Stimulated activated CD4-positive, alpha-beta T cell treated with anti-CD3 and anti-CD28 coated beads, Interleukin-15, amount 100 ng/mL, for 48 hours (primary cell): ENCODE measurements at regions not wholly inside any gene's neighbourhood (a gene's known extent, or its start where the extent isn't known, plus 50 kb on each side); places are given as distances from the start of the nearest gene placed in this dataset.

ENCODE experiments used
- DNase-seq, 2 donors: peaks; one replicate each; pipeline ENCODE4 v3.0.0-alpha.2; 2020; ENCODE audit warnings: low read depth in 2 of 2

- no peak for DNase-seq
These were observed 121.5 kb upstream of the GALNT15 start for GRCh38 chr3:16052964-16053363.

GRCh38 chr3:16053794-16054193 is 120.7 kb upstream of the GALNT15 start:
- DNase-seq = no peak

DNA sequence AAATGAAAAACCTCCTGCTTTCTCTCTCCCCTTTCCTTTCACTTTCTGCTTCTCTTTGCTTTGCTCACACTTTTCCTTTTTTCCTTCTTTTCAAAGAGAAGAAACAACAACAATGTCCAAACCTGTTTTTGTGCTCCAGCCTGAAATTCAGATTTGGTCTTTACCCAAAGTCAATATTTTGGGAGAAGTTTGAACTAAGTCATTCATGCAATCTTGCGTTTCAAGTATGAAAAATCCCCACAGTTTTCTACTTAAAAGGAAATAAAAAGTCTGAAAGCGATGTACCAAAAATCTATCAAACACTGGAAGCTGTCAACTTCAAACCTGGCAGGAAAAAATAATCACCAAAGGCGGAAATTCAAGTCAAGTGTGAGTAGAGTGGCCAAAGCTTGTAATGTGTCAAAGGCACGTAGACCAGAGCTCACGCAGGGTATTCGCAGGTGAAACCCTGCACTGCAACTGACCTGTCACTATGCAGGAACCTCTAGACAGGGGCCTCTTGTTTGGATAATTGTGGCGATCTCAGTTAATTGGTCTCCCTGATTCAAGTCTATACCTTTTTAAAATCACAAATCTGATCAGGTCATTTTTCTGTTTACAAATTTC is 118.8 kb upstream of the GALNT15 start:
- DNase-seq = no peak

DNA sequence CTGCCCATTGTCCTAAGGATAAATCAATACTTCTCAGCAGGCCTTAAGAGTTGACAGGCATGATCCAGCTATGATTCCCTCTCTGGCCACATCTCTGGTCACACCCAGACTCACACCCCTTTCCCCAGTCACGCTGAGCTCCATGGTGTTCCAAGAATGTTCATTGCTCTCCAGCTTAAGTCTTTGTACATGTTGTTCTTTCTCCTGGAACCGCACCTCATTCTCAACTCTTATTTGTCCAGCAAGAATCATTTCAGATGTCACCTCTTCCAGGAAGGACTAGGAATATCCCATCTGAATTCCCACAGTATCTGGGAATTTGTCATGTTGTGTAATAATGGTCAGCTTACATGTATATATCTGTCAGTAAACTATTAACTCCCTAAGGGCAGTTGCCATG is 118.3 kb upstream of the GALNT15 start:
- DNase-seq = no peak

- no peak for DNase-seq
These were observed 116.0 kb upstream of the GALNT15 start for GRCh38 chr3:16058521-16058920.

GRCh38 chr3:16059081-16059537 is 115.4 kb upstream of the GALNT15 start:
- no peak for DNase-seq

DNA sequence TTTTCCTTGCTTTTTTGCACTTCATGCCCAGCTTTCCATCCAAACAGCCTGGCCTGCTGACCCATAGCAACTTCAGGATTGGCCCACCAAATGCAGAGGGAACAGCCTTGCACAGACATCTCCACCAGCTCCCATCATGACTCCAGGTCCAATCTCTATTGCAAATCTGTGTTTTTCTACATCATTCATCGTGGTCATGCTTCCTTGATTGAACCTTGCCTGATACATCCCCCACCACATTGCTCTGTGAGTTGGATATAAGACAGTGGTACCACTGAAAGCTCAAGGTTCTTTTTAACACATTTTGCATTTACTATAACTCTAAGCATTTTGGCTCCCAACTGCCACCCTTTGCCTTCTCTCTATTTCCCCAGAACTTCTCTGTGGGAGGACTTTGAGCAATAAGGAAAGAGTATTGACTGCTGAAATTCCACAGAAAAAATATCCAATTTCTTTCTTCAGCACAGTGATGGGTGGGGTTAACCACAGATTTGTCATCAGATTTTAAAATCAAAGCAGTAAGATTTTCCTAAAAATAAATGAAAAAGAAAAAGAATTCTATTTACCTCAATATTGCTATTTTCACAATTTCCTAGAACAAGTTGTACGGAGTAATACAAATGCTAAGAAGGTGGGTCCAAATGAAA is 114.6 kb upstream of the GALNT15 start:
- DNase-seq = no peak

GRCh38 chr3:16060358-16060852 is 114.1 kb upstream of the GALNT15 start:
- DNase-seq = no peak

DNA sequence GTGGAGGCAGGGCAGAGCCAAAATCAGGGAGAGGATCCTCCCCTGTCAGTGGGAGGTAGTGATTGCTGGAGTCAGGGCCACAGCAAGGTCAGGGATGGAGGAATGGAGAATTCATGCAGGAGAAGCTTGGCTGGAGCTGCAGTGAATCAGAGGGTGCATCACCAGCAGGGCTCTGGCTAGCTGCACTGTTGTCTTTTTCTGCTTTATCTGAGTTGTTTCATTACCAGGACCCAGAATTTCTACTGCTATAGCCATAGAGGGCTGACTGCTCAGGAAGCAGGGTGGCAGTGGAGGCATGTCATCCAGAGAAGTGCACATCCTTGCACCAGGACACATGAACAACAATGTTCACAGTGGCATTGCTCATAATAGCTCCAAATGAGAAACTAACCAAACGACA is 113.5 kb upstream of the GALNT15 start:
- no peak for DNase-seq

- DNase-seq = no peak
These were observed 113.0 kb upstream of the GALNT15 start for GRCh38 chr3:16061491-16061890.

GRCh38 chr3:16063603-16064002 is 110.9 kb upstream of the GALNT15 start:
- DNase-seq = no peak

DNA sequence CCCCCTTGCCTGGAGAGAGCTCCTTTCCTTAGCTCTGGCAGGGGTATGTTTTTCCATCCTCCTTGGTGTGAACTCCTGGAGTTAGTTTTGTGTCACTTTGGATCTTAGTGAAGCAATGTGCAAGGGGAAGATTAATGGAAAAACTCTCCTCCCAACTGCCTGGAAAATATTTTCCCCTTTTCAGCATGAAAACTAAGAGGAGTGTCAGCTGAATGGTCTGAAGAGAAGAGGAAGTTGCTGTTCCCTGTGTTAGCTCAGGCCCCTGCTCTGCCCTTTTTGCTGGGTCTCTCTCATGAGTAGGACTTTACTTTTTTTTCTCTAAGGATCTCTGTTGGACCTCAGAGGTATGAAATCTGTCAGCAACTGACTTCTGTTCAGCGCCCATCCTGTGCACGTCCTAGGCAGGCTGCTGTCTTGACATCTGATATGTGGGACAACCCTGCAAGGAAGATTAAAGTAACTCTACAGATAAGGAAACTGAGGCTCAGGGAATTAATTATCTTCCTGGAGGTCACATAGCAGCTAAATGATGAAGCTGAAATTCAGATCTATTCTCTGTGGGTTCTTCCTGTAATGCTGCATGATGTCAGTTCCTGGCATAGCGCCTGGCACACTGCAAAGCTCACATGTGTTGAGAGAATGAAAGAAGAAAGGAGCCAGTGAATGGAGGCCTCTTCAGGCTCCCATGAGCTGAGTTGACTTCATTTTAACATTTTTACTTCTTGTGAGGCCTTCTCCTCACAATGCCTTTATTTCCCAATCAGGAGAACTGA is 109.7 kb upstream of the GALNT15 start:
- no peak for DNase-seq

GRCh38 chr3:16066545-16066944 is 107.9 kb upstream of the GALNT15 start:
- no peak for DNase-seq

GRCh38 chr3:16066975-16067374 is 107.5 kb upstream of the GALNT15 start:
- DNase-seq = no peak

- DNase-seq = no peak
These were observed 106.5 kb upstream of the GALNT15 start for GRCh38 chr3:16067837-16068471.

GRCh38 chr3:16069149-16069922 is 105.1 kb upstream of the GALNT15 start:
- DNase-seq = no peak

- no peak for DNase-seq
These were observed 103.8 kb upstream of the GALNT15 start for GRCh38 chr3:16070707-16071106.

DNA sequence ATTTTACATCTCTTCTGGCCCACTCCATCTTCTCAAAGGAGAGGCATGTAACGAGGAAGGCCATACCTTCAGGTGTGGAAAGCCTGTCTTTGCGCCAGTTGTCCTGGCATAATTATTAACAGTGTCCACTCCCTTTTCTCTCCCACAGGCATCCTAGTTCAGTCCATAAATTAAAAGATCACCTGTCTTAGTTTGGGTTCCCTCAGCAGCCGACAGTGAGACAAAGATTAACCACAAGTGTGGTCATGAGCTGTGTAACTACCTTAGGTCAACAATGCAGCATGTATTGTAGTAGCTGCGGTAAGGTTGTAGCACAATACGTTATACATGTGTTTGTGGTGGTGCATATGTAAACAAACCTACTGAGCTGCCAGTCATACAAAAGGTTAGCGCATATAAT is 103.3 kb upstream of the GALNT15 start:
- DNase-seq = no peak

- no peak for DNase-seq
These were observed 101.9 kb upstream of the GALNT15 start for GRCh38 chr3:16072420-16073110.

GRCh38 chr3:16073203-16073602 is 101.3 kb upstream of the GALNT15 start:
- DNase-seq = no peak
